ENCODE measurements at regions not wholly inside any gene's neighbourhood (a gene's known extent, or its start where the extent isn't known, plus 50 kb on each side); places are given as distances from the start of the nearest gene placed in this dataset.

- no peak for TF ChIP-seq EZH2 (IDR thresholded peaks at IDR 0.05; ENCODE audit: borderline replicate concordance, insufficient read depth, low read depth, low read length, poor library complexity, severe bottlenecking)
- no peak for TF ChIP-seq CTCF (IDR thresholded peaks at IDR 0.05)
Measured at GRCh38 chr6:98280492-98280891, 553.9 kb upstream of the POU3F2 start.

Measured in B cell (primary cell).